Stomach (tissue), 4 donors: ENCODE measurements at regions not wholly inside any gene's neighbourhood (a gene's known extent, or its start where the extent isn't known, plus 50 kb on each side); places are given as distances from the start of the nearest gene placed in this dataset.

Source experiments
- CTCF ChIP-seq, 7 experiments: fragments of 450-650 bp in 4 of 7; fragments of 200-600 bp in 3 of 7; sonication (generic) in 3 of 7; IDR thresholded peaks; one replicate each; pipeline ENCODE4 v1.5.1; 2016 to 2019; ENCODE audit warnings: antibody characterized with exemption in 7 of 7, control low read depth in 2 of 7, mild to moderate bottlenecking in 1 of 7
- POLR2A ChIP-seq, 4 donors: fragments of 450-650 bp; IDR thresholded peaks; one replicate each; pipeline ENCODE4 v1.6.1; 2016; ENCODE audit warnings: antibody characterized with exemption in 4 of 4, control low read depth in 2 of 4, mild to moderate bottlenecking in 1 of 4, moderate library complexity in 1 of 4
- POLR2AphosphoS5 ChIP-seq, 3 donors: sonication (generic); formaldehyde crosslinking; IDR thresholded peaks; one replicate each; pipeline ENCODE4 v1.6.1; 2016; ENCODE audit warnings: antibody characterized with exemption in 3 of 3

GRCh38 chr15:81812456-81812855, 233.4 kb downstream of the MEX3B start:
- TF ChIP-seq CTCF (IDR thresholded peaks at IDR 0.05) (no peak), POLR2A (IDR thresholded peaks at IDR 0.05) (no peak), POLR2AphosphoS5 (IDR thresholded peaks at IDR 0.05) (no peak)
